Mesodermal cell (in vitro differentiated cells): ENCODE measurements at regions not wholly inside any gene's neighbourhood (a gene's known extent, or its start where the extent isn't known, plus 50 kb on each side); places are given as distances from the start of the nearest gene placed in this dataset.

ENCODE experiments used
- H3K27ac ChIP-seq: 2 replicates; pipeline ENCODE4 v1.7.0; 2013; ENCODE audit warnings: mild to moderate bottlenecking, low read depth, low read length, moderate library complexity; ENCODE audit not compliant: severe bottlenecking
- H3K36me3 ChIP-seq: 2 replicates; pipeline ENCODE4 v1.7.1; 2013; ENCODE audit warnings: mild to moderate bottlenecking, low read length, moderate library complexity; ENCODE audit not compliant: control insufficient read depth, insufficient read depth
- H3K4me1 ChIP-seq: one replicate; pipeline ENCODE4 v1.7.1; 2013; ENCODE audit warnings: mild to moderate bottlenecking, low read length; ENCODE audit not compliant: insufficient read depth, control insufficient read depth, poor library complexity, severe bottlenecking
- H3K4me3 ChIP-seq: 2 replicates; pipeline ENCODE4 v1.7.0; 2013; ENCODE audit warnings: low read length, control low read depth, mild to moderate bottlenecking; ENCODE audit not compliant: insufficient read depth, poor library complexity, severe bottlenecking; ENCODE audit errors: extremely low read depth
- H3K9me3 ChIP-seq: 2 replicates; pipeline ENCODE4 v1.7.1; 2013; ENCODE audit warnings: mild to moderate bottlenecking, low read length, moderate library complexity; ENCODE audit not compliant: control insufficient read depth
- WGBS, 2 experiments: methylation state at CpG; one replicate each; pipeline ENCODE4 v1.1.5; 2013; ENCODE audit warnings: missing lambda C conversion rate in 2 of 2; ENCODE audit not compliant: insufficient coverage in 2 of 2; 5-methylcytosine and 5-hydroxymethylcytosine counted together

GRCh38 chr2:122980671-122981070, 1044.4 kb upstream of the CNTNAP5 start:
- WGBS, 2 experiments, result 100% methylated on average over 3 of the region's 5 CpGs
- Histone ChIP-seq H3K36me3 (no peaks in the 10 kb centered on the region), H3K27ac (no peak overlapping the region)

GRCh38 chr2:122982936-122983335, 1042.2 kb upstream of the CNTNAP5 start:
- H3K9me3 ChIP-seq, result no peaks in the 10 kb centered on the region
- no peaks in the 10 kb centered on the region for H3K4me1 ChIP-seq
- no peak overlapping the region for H3K4me3 ChIP-seq
- no peaks in the 10 kb centered on the region for H3K36me3 ChIP-seq
- no peak overlapping the region for H3K27ac ChIP-seq
- WGBS, 2 experiments, result no CpG with 5 or more reads among the region's 1 CpG

More at GRCh38 chr2:122980671-122981070, 1044.4 kb upstream of the CNTNAP5 start:
- no peak overlapping the region for H3K4me3 ChIP-seq
- H3K4me1 ChIP-seq, result no peaks in the 10 kb centered on the region
- no peaks in the 10 kb centered on the region for H3K9me3 ChIP-seq

- no peaks in the 10 kb centered on the region for H3K4me1 ChIP-seq
- H3K9me3 ChIP-seq, result no peaks in the 10 kb centered on the region
- WGBS, 2 experiments, result 89 to 90% methylated on average over 6 to 7 of the region's 8 CpGs
- H3K36me3 ChIP-seq, result no peaks in the 10 kb centered on the region
- H3K27ac ChIP-seq, result no peak overlapping the region
- no peak overlapping the region for H3K4me3 ChIP-seq
These were observed 1036.5 kb upstream of the CNTNAP5 start for GRCh38 chr2:122988395-122989221.

- no peaks in the 10 kb centered on the region for H3K36me3 ChIP-seq
- no CpG with 5 or more reads among the region's 1 CpG for WGBS, 2 experiments
- no peak overlapping the region for H3K27ac ChIP-seq
- H3K4me3 ChIP-seq, result no peak overlapping the region
- no peaks in the 10 kb centered on the region for H3K4me1 ChIP-seq
- H3K9me3 ChIP-seq, result no peaks in the 10 kb centered on the region
These were observed 1031.5 kb upstream of the CNTNAP5 start for GRCh38 chr2:122993592-122993991.

- Histone ChIP-seq H3K36me3 (no peaks in the 10 kb centered on the region), H3K4me3 (no peak overlapping the region), H3K9me3 (no peaks in the 10 kb centered on the region), H3K27ac (no peak overlapping the region), H3K4me1 (no peaks in the 10 kb centered on the region)
- WGBS, 2 experiments, result 93 to 100% methylated on average over 2 of the region's 3 CpGs
These were observed 1025.8 kb upstream of the CNTNAP5 start for GRCh38 chr2:122999258-122999657.

- Histone ChIP-seq H3K4me3 (no peak overlapping the region), H3K27ac (no peak overlapping the region), H3K9me3 (no peaks in the 10 kb centered on the region), H3K36me3 (no peaks in the 10 kb centered on the region), H3K4me1 (no peaks in the 10 kb centered on the region)
- 37 to 38% methylated on average over 6 to 8 of the region's 9 CpGs for WGBS, 2 experiments
These were observed 1025.3 kb upstream of the CNTNAP5 start for GRCh38 chr2:122999821-123000220.

- Histone ChIP-seq H3K4me3 (no peak overlapping the region), H3K9me3 (no peaks in the 10 kb centered on the region), H3K4me1 (no peaks in the 10 kb centered on the region), H3K36me3 (no peaks in the 10 kb centered on the region), H3K27ac (no peak overlapping the region)
- WGBS, 2 experiments, result 57 to 96% methylated on average over 2 of the region's 3 CpGs
These were observed 1022.3 kb upstream of the CNTNAP5 start for GRCh38 chr2:123002660-123003248.

- no peaks in the 10 kb centered on the region for H3K9me3 ChIP-seq
- H3K36me3 ChIP-seq, result no peaks in the 10 kb centered on the region
- 86% methylated on average over 1 of the region's 2 CpGs; no CpG with 5 or more reads in 1 of the 2 experiments for WGBS, 2 experiments
- no peaks in the 10 kb centered on the region for H3K4me1 ChIP-seq
- H3K4me3 ChIP-seq, result no peak overlapping the region
- H3K27ac ChIP-seq, result no peak overlapping the region
These were observed 1009.9 kb upstream of the CNTNAP5 start for GRCh38 chr2:123015186-123015585.

GRCh38 chr2:123035541-123035940, 989.5 kb upstream of the CNTNAP5 start:
- H3K4me3 ChIP-seq, result no peak overlapping the region
- no peaks in the 10 kb centered on the region for H3K9me3 ChIP-seq
- H3K4me1 ChIP-seq, result no peaks in the 10 kb centered on the region
- H3K27ac ChIP-seq, result no peak overlapping the region
- no peaks in the 10 kb centered on the region for H3K36me3 ChIP-seq
- 89 to 100% methylated on average over 1 of the region's 1 CpG for WGBS, 2 experiments

GRCh38 chr2:123036300-123036699, 988.8 kb upstream of the CNTNAP5 start:
- Histone ChIP-seq H3K36me3 (no peaks in the 10 kb centered on the region), H3K4me3 (no peak overlapping the region), H3K27ac (no peak overlapping the region), H3K9me3 (no peaks in the 10 kb centered on the region), H3K4me1 (no peaks in the 10 kb centered on the region)

- Histone ChIP-seq H3K4me1 (no peaks in the 10 kb centered on the region), H3K9me3 (no peaks in the 10 kb centered on the region), H3K36me3 (no peaks in the 10 kb centered on the region), H3K27ac (no peak overlapping the region), H3K4me3 (no peak overlapping the region)
- no CpG with 5 or more reads among the region's 1 CpG for WGBS, 2 experiments
These were observed 984.6 kb upstream of the CNTNAP5 start for GRCh38 chr2:123040506-123040905.
